ENCODE measurements at regions not wholly inside any gene's neighbourhood (a gene's known extent, or its start where the extent isn't known, plus 50 kb on each side); places are given as distances from the start of the nearest gene placed in this dataset.
"Not testable (repeated sequence)": the region's sequence is repeated elsewhere in the genome, so short reads cannot be mapped to it uniquely, and the experiment has no call there.

- DNase-seq, result no peak
Observed at GRCh38 chr13:61536433-61536832, 120.8 kb upstream of the PCDH20 start.

- DNase-seq, result no peak
Observed at GRCh38 chr13:61531383-61532065, 115.9 kb upstream of the PCDH20 start.

- not testable (repeated sequence) for DNase-seq
Observed at GRCh38 chr13:61519214-61519613, 103.6 kb upstream of the PCDH20 start.

GRCh38 chr13:61508936-61509335 is 93.3 kb upstream of the PCDH20 start:
- no peak for DNase-seq

- no peak for DNase-seq
Observed at GRCh38 chr13:61500176-61500575, 84.5 kb upstream of the PCDH20 start.

GRCh38 chr13:61495648-61496047 is 80.0 kb upstream of the PCDH20 start:
- DNase-seq, result no peak

- not testable (repeated sequence) for DNase-seq
Observed at GRCh38 chr13:61493556-61493955, 77.9 kb upstream of the PCDH20 start.

- no peak for DNase-seq
Observed at GRCh38 chr13:61486496-61486895, 70.8 kb upstream of the PCDH20 start.

- DNase-seq, result no peak
Observed at GRCh38 chr13:61485128-61485765, 69.6 kb upstream of the PCDH20 start.

GRCh38 chr13:61477619-61478018 is 62.0 kb upstream of the PCDH20 start:
- no peak for DNase-seq

- no peak for DNase-seq
Observed at GRCh38 chr13:61470786-61471185, 55.1 kb upstream of the PCDH20 start.

- peak; percentile 30 for DNase-seq
Observed at GRCh38 chr13:61466280-61466679, 50.6 kb upstream of the PCDH20 start.

Measured in DMS53 (cell line).